ENCODE measurements at regions not wholly inside any gene's neighbourhood (a gene's known extent, or its start where the extent isn't known, plus 50 kb on each side); places are given as distances from the start of the nearest gene placed in this dataset.

DNA sequence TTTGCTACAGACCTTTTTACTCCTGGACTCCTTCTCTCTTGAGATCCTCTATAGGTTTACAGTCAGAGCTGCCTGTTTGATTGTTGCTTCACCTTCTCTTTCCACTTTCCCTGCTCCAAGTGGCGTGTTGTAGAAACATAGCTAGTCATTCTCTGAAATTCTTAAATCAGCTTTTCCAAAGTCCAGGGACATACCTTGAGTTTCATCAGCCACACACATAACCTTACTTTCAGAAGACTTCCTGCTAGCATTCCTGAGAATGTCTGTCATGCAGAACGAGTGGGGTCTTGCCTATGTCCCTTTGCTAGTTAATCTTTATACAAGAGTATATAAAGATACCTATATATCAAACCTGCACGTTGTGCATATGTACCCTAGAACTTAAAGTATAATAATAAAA lies 230.3 kb upstream of the ZNF462 start:
- no peak overlapping the region for H3K27ac ChIP-seq (ENCODE audit: low read length, poor library complexity, severe bottlenecking)
- H2AK5ac ChIP-seq (ENCODE audit: low read length, severe bottlenecking): no peak overlapping the region
- WGBS: 73% methylated on average over 1 of the region's 3 CpGs
- H2BK120ac ChIP-seq (ENCODE audit: low read depth, low read length): no peak overlapping the region
- no peak overlapping the region for H3K4me3 ChIP-seq (ENCODE audit: insufficient read depth in 1 of 2, low read depth in 1 of 2, low read length in 2 of 2)
- H3K18ac ChIP-seq (ENCODE audit: low read depth in 1 of 2, low read length in 2 of 2): no peak overlapping the region
- no peak overlapping the region for H3K4me2 ChIP-seq (ENCODE audit: low read length, poor library complexity, severe bottlenecking)
- H3K4ac ChIP-seq (ENCODE audit: low read depth in 1 of 2, low read length in 2 of 2): no peak overlapping the region
- no peak overlapping the region for H3K14ac ChIP-seq (ENCODE audit: low read length in 2 of 2)
- H3K4me1 ChIP-seq (ENCODE audit: control insufficient read depth, insufficient read depth, low read depth, low read length): no peaks in the 10 kb centered on the region
- no peak overlapping the region for H2BK5ac ChIP-seq (ENCODE audit: low read depth, low read length, poor library complexity, severe bottlenecking)
- H3K23ac ChIP-seq (ENCODE audit: low read length in 2 of 2): no peak overlapping the region
- H4K8ac ChIP-seq (ENCODE audit: low read length): no peak overlapping the region
- no peak overlapping the region for H2BK15ac ChIP-seq (ENCODE audit: low read depth, poor library complexity, severe bottlenecking)
- no peaks in the 10 kb centered on the region for H3K27me3 ChIP-seq (ENCODE audit: control insufficient read depth in 1 of 2, insufficient read depth in 1 of 2, low read length in 2 of 2)
- no peak overlapping the region for H3K9ac ChIP-seq (ENCODE audit: low read length)
- no peaks in the 10 kb centered on the region for H3K9me3 ChIP-seq (ENCODE audit: control insufficient read depth, low read length)
- H2AFZ ChIP-seq (ENCODE audit: low read depth, low read length): no peak overlapping the region
- no peaks in the 10 kb centered on the region for H3K79me1 ChIP-seq (replicated peaks; ENCODE audit: low read length, poor library complexity, severe bottlenecking)
- no peak for DNase-seq
- H3K36me3 ChIP-seq (ENCODE audit: control insufficient read depth in 1 of 2, insufficient read depth in 2 of 2, low read depth in 1 of 2, low read length in 2 of 2): no peaks in the 10 kb centered on the region
- H4K91ac ChIP-seq (ENCODE audit: low read length): no peak overlapping the region
- no peak overlapping the region for H2BK12ac ChIP-seq (ENCODE audit: low read length in 2 of 2)

GRCh38 chr9:106634183-106634582 lies 228.8 kb upstream of the ZNF462 start:
- Histone ChIP-seq H3K9me3 (ENCODE audit: control insufficient read depth, low read length) (no peaks in the 10 kb centered on the region), H3K36me3 (ENCODE audit: control insufficient read depth in 1 of 2, insufficient read depth in 2 of 2, low read depth in 1 of 2, low read length in 2 of 2) (no peaks in the 10 kb centered on the region), H2AK5ac (ENCODE audit: low read length, severe bottlenecking) (no peak overlapping the region), H3K4me1 (ENCODE audit: control insufficient read depth, insufficient read depth, low read depth, low read length) (no peaks in the 10 kb centered on the region), H3K79me1 (replicated peaks; ENCODE audit: low read length, poor library complexity, severe bottlenecking) (no peaks in the 10 kb centered on the region), H2BK15ac (ENCODE audit: low read depth, poor library complexity, severe bottlenecking) (no peak overlapping the region), H3K27me3 (ENCODE audit: control insufficient read depth in 1 of 2, insufficient read depth in 1 of 2, low read length in 2 of 2) (no peaks in the 10 kb centered on the region), H3K18ac (ENCODE audit: low read depth in 1 of 2, low read length in 2 of 2) (no peak overlapping the region), H4K91ac (ENCODE audit: low read length) (no peak overlapping the region), H4K8ac (ENCODE audit: low read length) (no peak overlapping the region), H2BK5ac (ENCODE audit: low read depth, low read length, poor library complexity, severe bottlenecking) (no peak overlapping the region), H3K4ac (ENCODE audit: low read depth in 1 of 2, low read length in 2 of 2) (no peak overlapping the region), H2AFZ (ENCODE audit: low read depth, low read length) (no peak overlapping the region), H3K4me2 (ENCODE audit: low read length, poor library complexity, severe bottlenecking) (no peak overlapping the region), H3K4me3 (ENCODE audit: insufficient read depth in 1 of 2, low read depth in 1 of 2, low read length in 2 of 2) (no peak overlapping the region), H3K27ac (ENCODE audit: low read length, poor library complexity, severe bottlenecking) (no peak overlapping the region), H3K23ac (ENCODE audit: low read length in 2 of 2) (no peak overlapping the region), H3K14ac (ENCODE audit: low read length in 2 of 2) (no peak overlapping the region), H3K9ac (ENCODE audit: low read length) (no peak overlapping the region), H2BK120ac (ENCODE audit: low read depth, low read length) (no peak overlapping the region), H2BK12ac (ENCODE audit: low read length in 2 of 2) (no peak overlapping the region)
- DNase-seq: no peak
- no CpG with 5 or more reads among the region's 1 CpG for WGBS

GRCh38 chr9:106634641-106635040 lies 228.3 kb upstream of the ZNF462 start:
- no peak overlapping the region for H4K91ac ChIP-seq (ENCODE audit: low read length)
- DNase-seq: no peak
- H2BK5ac ChIP-seq (ENCODE audit: low read depth, low read length, poor library complexity, severe bottlenecking): no peak overlapping the region
- no peak overlapping the region for H3K9ac ChIP-seq (ENCODE audit: low read length)
- H2AK5ac ChIP-seq (ENCODE audit: low read length, severe bottlenecking): no peak overlapping the region
- no peak overlapping the region for H3K14ac ChIP-seq (ENCODE audit: low read length in 2 of 2)
- no peaks in the 10 kb centered on the region for H3K36me3 ChIP-seq (ENCODE audit: control insufficient read depth in 1 of 2, insufficient read depth in 2 of 2, low read depth in 1 of 2, low read length in 2 of 2)
- H3K9me3 ChIP-seq (ENCODE audit: control insufficient read depth, low read length): no peaks in the 10 kb centered on the region
- no peak overlapping the region for H3K4ac ChIP-seq (ENCODE audit: low read depth in 1 of 2, low read length in 2 of 2)
- no peak overlapping the region for H4K8ac ChIP-seq (ENCODE audit: low read length)
- no peak overlapping the region for H2AFZ ChIP-seq (ENCODE audit: low read depth, low read length)
- H3K4me2 ChIP-seq (ENCODE audit: low read length, poor library complexity, severe bottlenecking): no peak overlapping the region
- no peak overlapping the region for H3K18ac ChIP-seq (ENCODE audit: low read depth in 1 of 2, low read length in 2 of 2)
- no peak overlapping the region for H3K27ac ChIP-seq (ENCODE audit: low read length, poor library complexity, severe bottlenecking)
- no peak overlapping the region for H2BK15ac ChIP-seq (ENCODE audit: low read depth, poor library complexity, severe bottlenecking)
- H2BK120ac ChIP-seq (ENCODE audit: low read depth, low read length): no peak overlapping the region
- no peak overlapping the region for H3K23ac ChIP-seq (ENCODE audit: low read length in 2 of 2)
- no peaks in the 10 kb centered on the region for H3K4me1 ChIP-seq (ENCODE audit: control insufficient read depth, insufficient read depth, low read depth, low read length)
- no peaks in the 10 kb centered on the region for H3K27me3 ChIP-seq (ENCODE audit: control insufficient read depth in 1 of 2, insufficient read depth in 1 of 2, low read length in 2 of 2)
- no peaks in the 10 kb centered on the region for H3K79me1 ChIP-seq (replicated peaks; ENCODE audit: low read length, poor library complexity, severe bottlenecking)
- H2BK12ac ChIP-seq (ENCODE audit: low read length in 2 of 2): no peak overlapping the region
- no peak overlapping the region for H3K4me3 ChIP-seq (ENCODE audit: insufficient read depth in 1 of 2, low read depth in 1 of 2, low read length in 2 of 2)

DNA sequence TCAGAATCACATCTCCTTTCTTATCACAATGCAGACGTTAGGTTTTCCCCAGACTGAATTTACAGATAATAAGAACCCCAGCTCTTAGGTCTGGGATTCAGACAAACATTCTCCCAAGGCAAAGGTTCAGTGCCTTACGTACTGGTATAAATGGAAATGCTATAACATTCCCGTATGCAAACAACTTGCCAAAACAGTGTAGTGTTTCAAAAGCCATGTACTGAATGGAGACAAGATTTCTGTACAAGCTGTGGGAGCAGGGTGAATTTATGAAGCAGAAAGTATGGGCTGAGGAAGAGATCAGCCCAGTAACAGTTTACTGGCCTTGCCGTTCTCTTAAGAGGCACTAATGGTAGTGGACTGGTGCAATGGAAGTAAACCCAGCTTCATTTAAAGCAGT lies 225.5 kb upstream of the ZNF462 start:
- Histone ChIP-seq H3K18ac (ENCODE audit: low read depth in 1 of 2, low read length in 2 of 2) (no peak overlapping the region), H2BK15ac (ENCODE audit: low read depth, poor library complexity, severe bottlenecking) (no peak overlapping the region), H3K79me1 (replicated peaks; ENCODE audit: low read length, poor library complexity, severe bottlenecking) (no peaks in the 10 kb centered on the region), H3K36me3 (ENCODE audit: control insufficient read depth in 1 of 2, insufficient read depth in 2 of 2, low read depth in 1 of 2, low read length in 2 of 2) (no peaks in the 10 kb centered on the region), H3K4ac (ENCODE audit: low read depth in 1 of 2, low read length in 2 of 2) (no peak overlapping the region), H3K27me3 (ENCODE audit: control insufficient read depth in 1 of 2, insufficient read depth in 1 of 2, low read length in 2 of 2) (no peaks in the 10 kb centered on the region), H3K27ac (ENCODE audit: low read length, poor library complexity, severe bottlenecking) (no peak overlapping the region), H4K91ac (ENCODE audit: low read length) (no peak overlapping the region), H2AK5ac (ENCODE audit: low read length, severe bottlenecking) (no peak overlapping the region), H3K4me3 (ENCODE audit: insufficient read depth in 1 of 2, low read depth in 1 of 2, low read length in 2 of 2) (no peak overlapping the region), H3K9me3 (ENCODE audit: control insufficient read depth, low read length) (no peaks in the 10 kb centered on the region), H2BK5ac (ENCODE audit: low read depth, low read length, poor library complexity, severe bottlenecking) (no peak overlapping the region), H3K23ac (ENCODE audit: low read length in 2 of 2) (no peak overlapping the region), H3K14ac (ENCODE audit: low read length in 2 of 2) (no peak overlapping the region), H3K4me1 (ENCODE audit: control insufficient read depth, insufficient read depth, low read depth, low read length) (no peaks in the 10 kb centered on the region), H2AFZ (ENCODE audit: low read depth, low read length) (no peak overlapping the region), H3K4me2 (ENCODE audit: low read length, poor library complexity, severe bottlenecking) (no peak overlapping the region), H3K9ac (ENCODE audit: low read length) (no peak overlapping the region), H2BK120ac (ENCODE audit: low read depth, low read length) (no peak overlapping the region), H4K8ac (ENCODE audit: low read length) (no peak overlapping the region), H2BK12ac (ENCODE audit: low read length in 2 of 2) (no peak overlapping the region)
- WGBS: 90% methylated on average over 4 of the region's 4 CpGs
- no peak for DNase-seq

Measured in mesenchymal stem cell (in vitro differentiated cells and primary cell).